H1 (cell line): ENCODE measurements at regions not wholly inside any gene's neighbourhood (a gene's known extent, or its start where the extent isn't known, plus 50 kb on each side); places are given as distances from the start of the nearest gene placed in this dataset.

Experiments
- ATF2 ChIP-seq: IDR thresholded peaks from 2 replicates; pipeline ENCODE4 v1.6.1; 2012; ENCODE audit warnings: low read length, inconsistent platforms
- BRCA1 ChIP-seq: IDR thresholded peaks from 2 replicates; pipeline ENCODE4 v1.6.1; 2012; ENCODE audit warnings: low read depth, low read length, improper control_type of control experiment
- FOSL1 ChIP-seq: IDR thresholded peaks from 2 replicates; pipeline ENCODE4 v1.6.1; 2011; ENCODE audit warnings: mild to moderate bottlenecking, low read depth, low read length, moderate library complexity; ENCODE audit not compliant: insufficient read depth
- NANOG ChIP-seq: IDR thresholded peaks from 2 replicates; pipeline ENCODE4 v1.6.1; 2011; ENCODE audit warnings: low read length, low read depth, mild to moderate bottlenecking, inconsistent platforms; ENCODE audit not compliant: insufficient read depth, poor library complexity, severe bottlenecking
- PHF8 ChIP-seq: fragments of 200-600 bp; sonication (generic); conservative IDR thresholded peaks from 2 replicates; pipeline ENCODE4 v1.7.1; 2012; ENCODE audit warnings: low read depth, mild to moderate bottlenecking, inconsistent platforms, low read length, moderate library complexity
- POU5F1 ChIP-seq: IDR thresholded peaks from 2 replicates; pipeline ENCODE4 v1.6.1; 2011; ENCODE audit warnings: low read depth, mild to moderate bottlenecking, low read length, moderate library complexity
- SIN3A ChIP-seq, 2 experiments: IDR thresholded peaks in 1 of 2; conservative IDR thresholded peaks in 1 of 2; 2 replicates each; pipeline ENCODE4 v1.6.1; 2011 to 2012; ENCODE audit warnings: low read length in 2 of 2, improper control_type of control experiment in 1 of 2, low read depth in 1 of 2, mild to moderate bottlenecking in 1 of 2
- SIX5 ChIP-seq: IDR thresholded peaks from 2 replicates; pipeline ENCODE4 v1.6.1; 2011; ENCODE audit warnings: mild to moderate bottlenecking, low read depth, low read length

DNA sequence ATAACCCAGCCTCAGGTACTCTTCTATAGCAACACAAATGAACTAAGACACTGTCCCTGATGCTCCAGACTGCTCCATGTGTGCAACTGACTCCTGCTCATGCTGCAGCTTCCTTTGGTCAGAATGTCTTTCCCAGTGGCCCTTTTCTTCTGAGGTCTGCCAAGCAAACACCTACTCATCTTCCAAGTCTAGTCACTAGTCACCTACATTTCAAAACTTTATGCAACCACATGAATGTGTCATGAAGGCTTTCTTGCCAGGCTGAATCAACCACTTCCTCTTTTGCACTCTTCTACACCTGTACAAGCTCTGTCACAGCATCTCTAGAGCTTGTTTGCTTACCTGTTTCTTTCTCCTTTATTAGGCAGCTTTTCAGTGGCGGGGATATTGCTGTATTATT lies 75.8 kb downstream of the LSMEM1 start (continued):
- TF ChIP-seq SIN3A (conservative IDR thresholded peaks at IDR 0.05 in 1 of 2, IDR thresholded peaks at IDR 0.05 in 1 of 2; ENCODE audit: low read depth in 1 of 2, low read length in 2 of 2): no peak
- no peak for TF ChIP-seq SIX5
- TF ChIP-seq POU5F1: no peak
- no peak for TF ChIP-seq PHF8
- no peak for TF ChIP-seq FOSL1
- TF ChIP-seq BRCA1: no peak
- no peak for TF ChIP-seq ATF2
- no peak for TF ChIP-seq NANOG
